Neural progenitor cell (in vitro differentiated cells): ENCODE measurements at regions not wholly inside any gene's neighbourhood (a gene's known extent, or its start where the extent isn't known, plus 50 kb on each side); places are given as distances from the start of the nearest gene placed in this dataset.

Source experiments
- CTCF ChIP-seq: fragments of 200-600 bp; sonication (generic); IDR thresholded peaks from 2 replicates; pipeline ENCODE4 v1.5.1; 2017; ENCODE audit warnings: antibody characterized with exemption, mild to moderate bottlenecking
- EZH2 ChIP-seq: fragments of 200-600 bp; sonication (generic); IDR thresholded peaks from 2 replicates; pipeline ENCODE4 v1.6.1; 2017; ENCODE audit warnings: antibody characterized with exemption, mild to moderate bottlenecking, moderate library complexity
- EZH2phosphoT487 ChIP-seq: fragments of 200-600 bp; sonication (generic); IDR thresholded peaks from 2 replicates; pipeline ENCODE4 v1.6.1; 2017; ENCODE audit warnings: antibody characterized with exemption

DNA sequence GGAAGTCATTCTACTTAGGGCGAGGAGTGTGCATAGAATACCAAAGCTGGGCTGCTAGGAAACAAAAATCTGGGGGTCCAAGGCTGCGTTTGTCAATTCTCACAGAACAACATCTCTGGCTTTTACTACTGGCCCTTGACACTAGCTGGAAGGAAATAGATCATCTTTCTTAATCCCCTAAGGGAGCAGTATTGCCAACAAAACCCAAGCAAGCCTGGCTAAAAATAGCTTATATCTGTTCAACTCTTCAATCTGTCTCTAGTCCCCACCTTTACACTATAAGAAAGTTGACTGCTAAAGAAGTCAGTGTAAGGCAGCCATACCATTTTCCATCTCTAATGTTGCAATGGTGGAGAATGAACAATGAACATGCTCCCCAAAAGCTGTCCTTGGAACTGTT lies 107.8 kb upstream of the SPRY2 start:
- TF ChIP-seq EZH2phosphoT487 = no peak
- no peak for TF ChIP-seq CTCF
- no peak for TF ChIP-seq EZH2
